Erythroblast (primary cell): ENCODE measurements at regions not wholly inside any gene's neighbourhood (a gene's known extent, or its start where the extent isn't known, plus 50 kb on each side); places are given as distances from the start of the nearest gene placed in this dataset.

Experiments used
- GATA1 ChIP-seq: IDR thresholded peaks from 2 replicates; pipeline ENCODE4 v1.6.1; 2011; ENCODE audit warnings: low read depth, mild to moderate bottlenecking, control low read depth, low read length, moderate library complexity
- POLR2A ChIP-seq: IDR thresholded peaks from 2 replicates; pipeline ENCODE4 v1.6.1; 2011; ENCODE audit warnings: mild to moderate bottlenecking, low read length

GRCh38 chr9:78578072-78578471, 281.1 kb downstream of the PSAT1 start:
- TF ChIP-seq POLR2A (no peak), GATA1 (no peak)
